ENCODE measurements at regions not wholly inside any gene's neighbourhood (a gene's known extent, or its start where the extent isn't known, plus 50 kb on each side); places are given as distances from the start of the nearest gene placed in this dataset.

DNA sequence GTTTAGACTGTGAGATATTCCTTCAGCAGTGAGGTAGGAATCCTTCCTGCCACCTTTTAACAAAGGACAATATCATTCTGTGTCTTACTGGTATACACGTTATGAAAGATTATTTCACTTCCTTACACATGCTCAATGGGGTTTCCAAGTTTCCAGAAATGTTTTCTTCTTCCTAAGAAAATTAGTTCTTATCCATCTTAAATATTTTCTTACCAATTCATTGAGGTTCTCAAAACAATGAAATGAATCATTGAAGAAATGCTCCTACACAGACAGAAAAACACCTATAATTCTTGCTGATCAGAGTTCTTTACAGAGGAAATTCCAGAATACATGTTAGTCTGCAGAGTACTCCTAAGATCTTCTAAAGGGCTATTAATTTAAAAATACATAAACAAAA, 51.4 kb upstream of the SEC61G start:
- TF ChIP-seq, protein P1, sequence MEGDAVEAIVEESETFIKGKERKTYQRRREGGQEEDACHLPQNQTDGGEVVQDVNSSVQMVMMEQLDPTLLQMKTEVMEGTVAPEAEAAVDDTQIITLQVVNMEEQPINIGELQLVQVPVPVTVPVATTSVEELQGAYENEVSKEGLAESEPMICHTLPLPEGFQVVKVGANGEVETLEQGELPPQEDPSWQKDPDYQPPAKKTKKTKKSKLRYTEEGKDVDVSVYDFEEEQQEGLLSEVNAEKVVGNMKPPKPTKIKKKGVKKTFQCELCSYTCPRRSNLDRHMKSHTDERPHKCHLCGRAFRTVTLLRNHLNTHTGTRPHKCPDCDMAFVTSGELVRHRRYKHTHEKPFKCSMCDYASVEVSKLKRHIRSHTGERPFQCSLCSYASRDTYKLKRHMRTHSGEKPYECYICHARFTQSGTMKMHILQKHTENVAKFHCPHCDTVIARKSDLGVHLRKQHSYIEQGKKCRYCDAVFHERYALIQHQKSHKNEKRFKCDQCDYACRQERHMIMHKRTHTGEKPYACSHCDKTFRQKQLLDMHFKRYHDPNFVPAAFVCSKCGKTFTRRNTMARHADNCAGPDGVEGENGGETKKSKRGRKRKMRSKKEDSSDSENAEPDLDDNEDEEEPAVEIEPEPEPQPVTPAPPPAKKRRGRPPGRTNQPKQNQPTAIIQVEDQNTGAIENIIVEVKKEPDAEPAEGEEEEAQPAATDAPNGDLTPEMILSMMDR (IDR thresholded peaks at IDR 0.05; ENCODE audit: borderline replicate concordance, insufficient read depth, low read depth, low read length) = no peak
- H3K4me3 ChIP-seq (ENCODE audit: low read depth, low read length) = no peak overlapping the region

DNA sequence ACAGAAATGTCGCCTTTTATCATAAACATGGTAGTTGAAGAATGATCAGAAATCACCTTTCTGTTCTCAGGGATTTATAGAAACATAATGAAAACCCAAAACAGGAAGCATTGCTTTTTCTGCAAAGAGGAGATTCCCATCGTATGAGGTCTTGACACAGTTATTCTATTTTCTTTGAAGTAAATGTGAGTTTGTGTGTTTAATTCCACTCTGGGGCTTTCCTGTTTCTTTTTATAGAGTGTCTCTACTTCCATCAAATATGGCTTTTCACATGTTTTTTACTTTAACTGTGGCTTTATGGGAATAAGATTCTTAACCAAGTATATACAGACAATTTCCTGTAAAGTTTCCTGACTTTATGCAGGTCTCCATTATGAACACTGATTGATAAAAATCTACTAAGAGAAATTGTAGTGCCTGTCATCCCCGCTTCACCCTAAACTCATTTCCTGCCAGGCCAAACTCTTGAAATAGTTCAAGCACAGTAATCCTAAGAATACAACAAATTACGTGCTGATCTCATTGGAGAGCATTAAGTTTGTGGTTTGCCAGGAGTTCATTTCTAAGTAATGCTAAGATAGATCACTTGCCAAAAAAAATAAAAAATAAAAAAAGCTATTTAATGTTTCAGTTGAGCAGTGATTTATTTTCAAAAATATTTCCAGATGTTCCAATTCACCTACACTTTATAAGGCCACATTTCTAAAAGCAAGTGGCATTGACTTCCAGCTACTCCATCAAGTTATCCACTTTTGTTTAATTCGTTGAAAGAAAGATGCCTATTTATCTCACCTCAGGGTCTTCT, 52.2 kb upstream of the SEC61G start:
- no peak overlapping the region for H3K4me3 ChIP-seq (ENCODE audit: low read depth, low read length)
- TF ChIP-seq, protein P1 (IDR thresholded peaks at IDR 0.05; ENCODE audit: borderline replicate concordance, insufficient read depth, low read depth, low read length) = no peak

GRCh38 chr7:54811846-54812254, 52.8 kb upstream of the SEC61G start:
- no peak overlapping the region for H3K4me3 ChIP-seq (ENCODE audit: low read depth, low read length)
- TF ChIP-seq, protein P1 (IDR thresholded peaks at IDR 0.05; ENCODE audit: borderline replicate concordance, insufficient read depth, low read depth, low read length) = no peak

GRCh38 chr7:54812756-54813322, 53.8 kb upstream of the SEC61G start:
- H3K4me3 ChIP-seq (ENCODE audit: low read depth, low read length) = no peak overlapping the region
- TF ChIP-seq, protein P1 (IDR thresholded peaks at IDR 0.05; ENCODE audit: borderline replicate concordance, insufficient read depth, low read depth, low read length) = no peak

GRCh38 chr7:54813398-54813797, 54.4 kb upstream of the SEC61G start:
- TF ChIP-seq, protein P1 (IDR thresholded peaks at IDR 0.05; ENCODE audit: borderline replicate concordance, insufficient read depth, low read depth, low read length) = no peak
- no peak overlapping the region for H3K4me3 ChIP-seq (ENCODE audit: low read depth, low read length)

DNA sequence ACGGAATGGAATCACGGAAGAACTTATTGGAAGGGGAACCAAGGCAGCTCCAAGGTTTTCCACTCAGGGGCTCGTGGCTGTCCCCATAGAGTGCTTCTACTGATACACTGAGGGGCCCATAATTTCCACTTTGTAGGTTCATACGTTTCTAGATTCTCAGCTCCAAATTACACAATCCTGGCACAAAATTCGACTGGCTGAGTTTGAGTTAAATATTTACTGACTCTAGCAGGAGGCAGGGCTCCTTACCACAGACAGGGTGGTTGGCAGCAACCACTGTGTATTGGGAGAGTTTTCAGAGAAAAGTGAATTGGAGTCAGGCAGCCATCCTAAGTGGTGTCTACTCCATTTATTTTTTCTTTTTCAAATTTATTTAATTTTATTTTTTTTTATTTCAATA, 55.4 kb upstream of the SEC61G start:
- TF ChIP-seq, protein P1 (IDR thresholded peaks at IDR 0.05; ENCODE audit: borderline replicate concordance, insufficient read depth, low read depth, low read length) = no peak

DNA sequence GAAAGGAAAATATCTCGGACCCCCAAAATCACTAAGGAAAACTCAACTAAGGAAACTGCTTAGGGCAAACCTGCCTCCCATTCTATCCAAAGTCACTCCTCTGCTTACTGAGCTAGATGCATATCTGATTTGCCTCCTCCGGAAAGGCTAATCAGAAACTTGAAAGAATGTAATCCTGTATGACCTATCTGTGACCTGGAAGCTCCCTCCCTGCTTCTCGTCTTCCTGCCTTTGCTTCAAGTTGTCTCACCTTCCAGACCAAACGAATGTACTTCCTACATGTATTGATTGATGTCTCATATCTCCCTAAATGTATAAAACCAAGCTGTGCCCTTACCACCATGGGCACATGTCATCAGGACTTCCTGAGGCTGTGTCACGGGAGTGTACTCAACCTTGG, 58.1 kb upstream of the SEC61G start:
- TF ChIP-seq, protein P1 (IDR thresholded peaks at IDR 0.05; ENCODE audit: borderline replicate concordance, insufficient read depth, low read depth, low read length) = no peak
- H3K4me3 ChIP-seq (ENCODE audit: low read depth, low read length) = no peak overlapping the region

More for the DNA sequence above, 55.4 kb upstream of the SEC61G start:
- H3K4me3 ChIP-seq (ENCODE audit: low read depth, low read length) = no peak overlapping the region

All from GM12875 (cell line).